Fibroblast of lung (primary cell): ENCODE measurements at regions not wholly inside any gene's neighbourhood (a gene's known extent, or its start where the extent isn't known, plus 50 kb on each side); places are given as distances from the start of the nearest gene placed in this dataset.

Experiments
- DNase-seq, 2 donors: peaks; one replicate each; pipeline versions ENCODE4 v3.0.0 to v3.0.0-alpha.2; 2010; ENCODE audit warnings: low read depth in 2 of 2
- H2AFZ ChIP-seq: 2 replicates; pipeline ENCODE4 v1.5.1; 2012; ENCODE audit warnings: low read length, control low read depth, inconsistent platforms
- H3K27ac ChIP-seq: 2 replicates; pipeline ENCODE4 v1.5.1; 2011; ENCODE audit warnings: low read length, control low read depth; ENCODE audit not compliant: insufficient read depth
- H3K27me3 ChIP-seq: 2 replicates; pipeline ENCODE4 v1.5.1; 2011; ENCODE audit warnings: mild to moderate bottlenecking, low read length; ENCODE audit not compliant: control insufficient read depth, insufficient read depth
- H3K36me3 ChIP-seq: 2 replicates; pipeline ENCODE4 v1.5.1; 2011; ENCODE audit warnings: low read length; ENCODE audit not compliant: control insufficient read depth, insufficient read depth
- H3K4me1 ChIP-seq: 2 replicates; pipeline ENCODE4 v1.5.1; 2011; ENCODE audit warnings: low read length; ENCODE audit not compliant: control insufficient read depth, insufficient read depth; ENCODE audit errors: extremely low read depth
- H3K4me2 ChIP-seq: 2 replicates; pipeline ENCODE4 v1.5.1; 2011; ENCODE audit warnings: low read length, control low read depth; ENCODE audit not compliant: insufficient read depth; ENCODE audit errors: extremely low read depth
- H3K4me3 ChIP-seq, 4 experiments: fragments of 200-600 bp in 1 of 4; sonication (generic) in 1 of 4; replicated peaks in 1 of 4; 2 replicates each; pipeline ENCODE4 v1.5.1; 2011 to 2016; ENCODE audit warnings: low read length in 4 of 4, low read depth in 3 of 4, mild to moderate bottlenecking in 3 of 4, control low read depth in 2 of 4, inconsistent platforms in 1 of 4, mixed read lengths in 1 of 4; ENCODE audit not compliant: insufficient read depth in 1 of 4; ENCODE audit errors: control extremely low read depth in 1 of 4
- H3K79me2 ChIP-seq: 2 replicates; pipeline ENCODE4 v1.5.1; 2012; ENCODE audit warnings: mild to moderate bottlenecking, low read length, inconsistent platforms; ENCODE audit not compliant: control insufficient read depth, insufficient read depth
- H3K9ac ChIP-seq: 2 replicates; pipeline ENCODE4 v1.5.1; 2011; ENCODE audit warnings: mild to moderate bottlenecking, low read length, control low read depth; ENCODE audit not compliant: insufficient read depth
- H3K9me3 ChIP-seq: 2 replicates; pipeline ENCODE4 v1.5.1; 2012; ENCODE audit warnings: low read depth, low read length; ENCODE audit not compliant: control insufficient read depth, insufficient read depth
- H4K20me1 ChIP-seq: 2 replicates; pipeline ENCODE4 v1.5.1; 2011; ENCODE audit warnings: low read length; ENCODE audit not compliant: control insufficient read depth, insufficient read depth; ENCODE audit errors: extremely low read depth
- EZH2 ChIP-seq: IDR thresholded peaks from 2 replicates; pipeline ENCODE4 v1.5.1; 2012; ENCODE audit warnings: low read length, control low read depth, mild to moderate bottlenecking; ENCODE audit errors: missing control alignments
- TF ChIP-seq, protein P1 (sequence below), 2 donors: IDR thresholded peaks in 1 of 2; conservative IDR thresholded peaks in 1 of 2; 1 replicate in 1 of 2; 2 replicates in 1 of 2; pipeline ENCODE4 v1.5.1; 2011 to 2012; ENCODE audit warnings: low read length in 2 of 2, control low read depth in 1 of 2, inconsistent platforms in 1 of 2, low read depth in 1 of 2, mild to moderate bottlenecking in 1 of 2

DNA sequence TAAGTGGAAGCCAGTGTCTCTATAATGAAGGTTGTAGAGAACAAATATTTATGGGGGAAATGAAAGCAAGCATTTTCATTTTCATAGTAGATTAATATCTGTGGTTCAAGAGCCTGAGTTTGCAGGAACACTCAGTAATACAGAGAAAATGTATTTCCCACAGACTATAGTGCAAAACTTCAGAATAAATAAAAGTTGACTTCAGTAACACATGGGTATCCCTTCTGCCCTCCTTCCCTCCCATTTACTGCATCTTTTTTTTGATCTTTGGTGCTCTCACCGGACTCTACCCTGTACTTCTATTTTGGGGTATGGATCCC is 75.3 kb upstream of the AMN1 start:
- no peaks in the 10 kb centered on the region for H3K4me1 ChIP-seq
- H3K36me3 ChIP-seq: no peaks in the 10 kb centered on the region
- H3K9me3 ChIP-seq: no peaks in the 10 kb centered on the region
- no peak overlapping the region for H3K27ac ChIP-seq
- no peaks in the 10 kb centered on the region for H3K27me3 ChIP-seq
- H4K20me1 ChIP-seq: no peaks in the 10 kb centered on the region
- no peak for TF ChIP-seq EZH2
- TF ChIP-seq, protein P1, sequence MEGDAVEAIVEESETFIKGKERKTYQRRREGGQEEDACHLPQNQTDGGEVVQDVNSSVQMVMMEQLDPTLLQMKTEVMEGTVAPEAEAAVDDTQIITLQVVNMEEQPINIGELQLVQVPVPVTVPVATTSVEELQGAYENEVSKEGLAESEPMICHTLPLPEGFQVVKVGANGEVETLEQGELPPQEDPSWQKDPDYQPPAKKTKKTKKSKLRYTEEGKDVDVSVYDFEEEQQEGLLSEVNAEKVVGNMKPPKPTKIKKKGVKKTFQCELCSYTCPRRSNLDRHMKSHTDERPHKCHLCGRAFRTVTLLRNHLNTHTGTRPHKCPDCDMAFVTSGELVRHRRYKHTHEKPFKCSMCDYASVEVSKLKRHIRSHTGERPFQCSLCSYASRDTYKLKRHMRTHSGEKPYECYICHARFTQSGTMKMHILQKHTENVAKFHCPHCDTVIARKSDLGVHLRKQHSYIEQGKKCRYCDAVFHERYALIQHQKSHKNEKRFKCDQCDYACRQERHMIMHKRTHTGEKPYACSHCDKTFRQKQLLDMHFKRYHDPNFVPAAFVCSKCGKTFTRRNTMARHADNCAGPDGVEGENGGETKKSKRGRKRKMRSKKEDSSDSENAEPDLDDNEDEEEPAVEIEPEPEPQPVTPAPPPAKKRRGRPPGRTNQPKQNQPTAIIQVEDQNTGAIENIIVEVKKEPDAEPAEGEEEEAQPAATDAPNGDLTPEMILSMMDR (conservative IDR thresholded peaks at IDR 0.05 in 1 of 2, IDR thresholded peaks at IDR 0.05 in 1 of 2; ENCODE audit: low read depth in 1 of 2, low read length in 2 of 2): no peak
- H3K4me3 ChIP-seq: no peak overlapping the region
- H3K4me2 ChIP-seq: no peak overlapping the region
- H2AFZ ChIP-seq: no peak overlapping the region
- H3K79me2 ChIP-seq: no peaks in the 10 kb centered on the region
- no peak for DNase-seq
- H3K9ac ChIP-seq: no peak overlapping the region

DNA sequence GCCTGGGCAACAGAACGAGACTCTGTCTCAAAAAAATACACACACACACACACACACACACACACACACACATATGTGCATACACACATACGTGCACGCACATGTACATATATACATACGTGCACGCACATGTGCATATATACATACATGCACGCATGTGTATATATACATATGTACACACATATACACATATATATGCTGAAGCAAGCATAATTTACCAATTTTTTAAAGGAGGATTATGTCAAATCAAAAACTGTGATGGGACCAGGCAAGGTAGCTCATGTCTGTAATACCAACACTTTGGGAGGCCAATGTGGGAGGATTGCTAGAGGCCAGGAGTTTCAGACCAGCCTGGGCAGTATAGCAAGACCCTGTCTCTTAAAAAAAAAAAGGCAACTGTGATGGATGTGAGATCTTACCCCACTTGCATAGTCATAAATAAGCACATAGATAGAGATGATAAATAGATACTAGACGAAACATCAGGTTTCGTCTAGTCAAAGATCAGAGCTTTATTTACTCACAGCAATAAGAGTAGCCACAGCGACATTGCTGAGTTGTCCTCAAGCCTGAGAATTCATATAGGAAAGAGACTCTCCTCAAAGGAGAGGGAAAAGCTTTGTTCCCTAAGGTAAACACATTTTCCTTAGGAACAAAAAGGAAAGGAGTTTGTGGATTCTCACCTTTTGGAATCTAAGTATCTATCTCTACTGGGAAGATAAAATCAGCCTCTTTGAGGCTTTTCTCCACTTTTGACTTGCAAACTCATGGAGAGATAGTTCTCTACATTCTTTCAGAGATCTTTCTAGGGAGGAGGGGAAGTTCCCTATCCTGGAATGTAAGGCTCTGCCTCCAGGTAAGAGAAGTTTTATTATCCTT is 74.7 kb upstream of the AMN1 start:
- Histone ChIP-seq H3K27me3 (no peaks in the 10 kb centered on the region), H3K9ac (no peak overlapping the region), H3K4me3 (no peak overlapping the region), H3K4me1 (no peaks in the 10 kb centered on the region), H2AFZ (no peak overlapping the region), H3K27ac (no peak overlapping the region), H3K4me2 (no peak overlapping the region), H3K79me2 (no peaks in the 10 kb centered on the region), H4K20me1 (no peaks in the 10 kb centered on the region), H3K36me3 (no peaks in the 10 kb centered on the region), H3K9me3 (no peaks in the 10 kb centered on the region)
- DNase-seq: no peak
- TF ChIP-seq, protein P1 (conservative IDR thresholded peaks at IDR 0.05 in 1 of 2, IDR thresholded peaks at IDR 0.05 in 1 of 2; ENCODE audit: low read depth in 1 of 2, low read length in 2 of 2): no peak
- TF ChIP-seq EZH2: no peak

DNA sequence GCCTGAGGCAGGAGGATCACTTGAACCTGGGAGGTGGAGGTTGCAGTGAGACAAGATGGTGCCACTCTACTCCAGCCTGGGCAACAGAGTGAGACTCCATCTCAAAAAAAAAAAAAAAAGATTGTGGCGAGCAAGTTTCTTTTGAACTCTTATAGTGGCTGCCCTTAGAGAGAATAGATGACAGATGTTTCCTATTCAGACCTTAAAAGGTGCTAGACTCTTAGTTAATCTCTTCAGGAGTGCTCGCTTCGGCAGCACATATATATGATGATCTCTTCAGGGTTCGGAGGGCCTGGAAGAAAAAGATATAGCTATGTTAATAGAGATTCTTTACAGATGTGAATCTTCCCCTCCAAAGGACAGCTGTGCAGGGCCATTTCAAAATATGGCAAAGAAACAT is 73.1 kb upstream of the AMN1 start:
- no peaks in the 10 kb centered on the region for H4K20me1 ChIP-seq
- H3K4me2 ChIP-seq: no peak overlapping the region
- no peak overlapping the region for H3K9ac ChIP-seq
- H3K36me3 ChIP-seq: no peaks in the 10 kb centered on the region
- TF ChIP-seq EZH2: no peak
- TF ChIP-seq, protein P1 (conservative IDR thresholded peaks at IDR 0.05 in 1 of 2, IDR thresholded peaks at IDR 0.05 in 1 of 2; ENCODE audit: low read depth in 1 of 2, low read length in 2 of 2): no peak
- no peak overlapping the region for H3K27ac ChIP-seq
- DNase-seq: no peak
- no peaks in the 10 kb centered on the region for H3K27me3 ChIP-seq
- no peaks in the 10 kb centered on the region for H3K9me3 ChIP-seq
- no peak overlapping the region for H2AFZ ChIP-seq
- H3K4me3 ChIP-seq: no peak overlapping the region
- no peaks in the 10 kb centered on the region for H3K4me1 ChIP-seq
- H3K79me2 ChIP-seq: no peaks in the 10 kb centered on the region
